ENCODE measurements at regions not wholly inside any gene's neighbourhood (a gene's known extent, or its start where the extent isn't known, plus 50 kb on each side); places are given as distances from the start of the nearest gene placed in this dataset.

- DNase-seq (ENCODE audit: extremely low spot score, insufficient read length, low read depth) (no peak), FAIRE-seq (no peak)
Observed at GRCh38 chr15:31453558-31454318, 127.1 kb downstream of the KLF13 start.

GRCh38 chr15:31455499-31455898 is 128.9 kb downstream of the KLF13 start:
- peak; percentile 29 for FAIRE-seq

DNA sequence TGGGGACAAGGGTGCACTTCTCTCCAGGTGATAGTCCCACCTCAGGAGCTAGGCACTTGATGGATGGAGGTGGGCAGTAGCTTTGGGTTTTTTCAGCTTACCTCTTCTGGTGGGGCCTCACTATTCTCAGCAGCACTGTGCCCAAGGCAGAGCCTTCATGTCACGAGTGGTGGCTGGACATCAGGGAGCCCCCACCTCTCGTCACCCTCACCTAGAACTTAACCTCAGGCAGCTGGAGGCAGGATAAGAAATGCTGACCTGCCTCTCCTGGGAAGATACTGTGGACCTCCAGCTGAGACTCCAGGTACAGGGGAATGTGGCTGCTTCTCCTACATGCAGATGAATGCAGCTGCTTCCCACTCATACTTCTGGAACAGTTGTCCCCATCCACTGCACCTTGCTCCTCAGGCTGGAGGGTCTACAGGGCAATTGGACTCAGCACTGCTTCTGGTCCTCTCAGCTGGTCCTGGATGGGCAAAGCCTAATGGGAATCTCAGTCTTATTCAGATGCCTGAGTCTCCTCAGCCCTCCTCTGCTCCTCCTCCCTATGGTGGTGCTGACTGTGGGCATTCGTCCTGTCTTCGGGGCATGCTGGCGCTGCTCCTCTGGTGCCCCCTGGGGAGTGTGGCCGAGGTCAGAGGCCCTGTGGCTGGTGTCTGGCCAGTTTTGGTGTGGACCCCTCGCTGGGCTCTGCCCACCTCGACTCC is 129.9 kb downstream of the KLF13 start:
- DNase-seq (ENCODE audit: extremely low spot score, insufficient read length, low read depth) (no peak), FAIRE-seq (no peak)

More at GRCh38 chr15:31455499-31455898, 128.9 kb downstream of the KLF13 start:
- no peak for DNase-seq (ENCODE audit: extremely low spot score, insufficient read length, low read depth)

- DNase-seq (ENCODE audit: extremely low spot score, insufficient read length, low read depth) (no peak), FAIRE-seq (no peak)
Observed at GRCh38 chr15:31457161-31457560, 130.5 kb downstream of the KLF13 start.

- FAIRE-seq (no peak), DNase-seq (ENCODE audit: extremely low spot score, insufficient read length, low read depth) (no peak)
Observed at GRCh38 chr15:31457631-31458526, 131.2 kb downstream of the KLF13 start.

- FAIRE-seq, result peak; percentile 98
Observed at GRCh38 chr15:31458596-31459399, 132.2 kb downstream of the KLF13 start.

DNA sequence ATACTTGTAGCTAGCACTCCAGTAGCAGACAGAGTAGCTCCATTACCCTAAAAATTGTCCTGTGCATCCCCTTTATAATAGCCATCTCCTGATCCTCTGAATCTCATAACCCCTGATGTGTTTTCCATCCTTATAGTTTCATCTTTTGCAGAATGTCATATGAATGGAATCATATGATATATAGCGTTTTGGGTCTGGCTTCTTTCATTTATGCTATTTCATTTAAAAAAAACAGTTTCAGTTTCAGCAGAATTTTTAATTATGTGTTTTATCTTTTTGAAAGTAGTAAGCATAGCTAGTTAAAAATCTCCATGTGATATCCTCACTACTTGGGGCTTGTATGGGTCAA is 132.7 kb downstream of the KLF13 start:
- DNase-seq (ENCODE audit: extremely low spot score, insufficient read length, low read depth) (no peak), FAIRE-seq (no peak)

More at GRCh38 chr15:31458596-31459399, 132.2 kb downstream of the KLF13 start:
- DNase-seq (ENCODE audit: extremely low spot score, insufficient read length, low read depth), result no peak

- no peak for FAIRE-seq
- DNase-seq (ENCODE audit: extremely low spot score, insufficient read length, low read depth), result no peak
Observed at GRCh38 chr15:31461375-31461774, 134.7 kb downstream of the KLF13 start.

DNA sequence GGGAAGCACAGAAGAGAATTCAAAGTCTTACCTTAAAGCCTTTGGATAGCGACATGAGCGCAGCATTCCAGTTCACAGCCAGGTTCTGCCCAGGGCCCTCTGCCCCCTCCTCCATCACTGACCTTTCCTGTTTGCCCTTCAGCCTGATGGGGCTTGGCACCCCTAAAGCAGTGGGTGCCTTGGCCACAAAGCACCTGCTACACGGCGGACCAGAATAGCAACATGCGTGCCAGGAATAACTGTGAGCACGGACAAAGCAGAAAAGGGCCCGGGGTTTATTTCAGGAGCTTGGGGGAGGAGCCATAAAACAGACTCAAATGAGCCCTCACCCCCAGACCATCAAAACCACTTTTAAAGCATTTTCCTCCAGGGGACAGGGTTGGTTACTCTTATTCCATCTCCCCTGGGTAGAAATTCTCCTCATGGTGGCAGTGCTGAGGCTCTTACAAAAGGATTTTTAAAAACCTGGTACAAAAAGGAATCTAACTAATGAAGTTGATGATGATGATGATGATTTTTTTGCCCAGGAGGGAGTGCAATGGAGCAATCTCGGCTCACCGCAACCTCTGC is 135.4 kb downstream of the KLF13 start:
- FAIRE-seq (no peak), DNase-seq (ENCODE audit: extremely low spot score, insufficient read length, low read depth) (no peak)

DNA sequence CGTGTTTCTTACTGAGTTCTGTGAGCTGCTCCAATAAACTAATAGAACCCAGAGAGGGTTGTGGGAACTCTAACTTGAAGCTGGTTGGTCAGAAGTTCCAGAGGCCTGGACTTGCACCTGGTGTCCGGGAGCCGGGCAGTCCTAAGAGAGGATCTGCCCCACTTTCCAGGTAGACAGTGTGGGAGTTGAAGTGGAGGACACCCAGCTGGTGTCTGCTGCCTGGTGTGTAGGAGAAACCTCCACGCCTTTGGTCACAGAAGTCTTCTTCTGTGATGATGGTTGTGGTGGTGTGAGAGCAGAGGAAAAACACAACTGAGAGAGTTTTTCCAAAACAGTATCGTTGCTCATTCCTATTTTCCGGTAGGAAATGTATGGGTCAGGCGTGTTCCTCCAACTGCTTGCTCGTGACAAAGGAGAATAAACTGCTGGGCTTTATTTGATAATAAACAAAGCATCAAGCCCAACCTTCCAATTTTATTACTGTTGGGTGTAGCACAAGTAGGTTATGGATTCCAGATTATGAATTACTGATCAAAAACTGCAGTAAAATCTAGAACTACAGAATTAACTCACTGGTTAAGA is 137.0 kb downstream of the KLF13 start:
- FAIRE-seq (no peak), DNase-seq (ENCODE audit: extremely low spot score, insufficient read length, low read depth) (no peak)

DNA sequence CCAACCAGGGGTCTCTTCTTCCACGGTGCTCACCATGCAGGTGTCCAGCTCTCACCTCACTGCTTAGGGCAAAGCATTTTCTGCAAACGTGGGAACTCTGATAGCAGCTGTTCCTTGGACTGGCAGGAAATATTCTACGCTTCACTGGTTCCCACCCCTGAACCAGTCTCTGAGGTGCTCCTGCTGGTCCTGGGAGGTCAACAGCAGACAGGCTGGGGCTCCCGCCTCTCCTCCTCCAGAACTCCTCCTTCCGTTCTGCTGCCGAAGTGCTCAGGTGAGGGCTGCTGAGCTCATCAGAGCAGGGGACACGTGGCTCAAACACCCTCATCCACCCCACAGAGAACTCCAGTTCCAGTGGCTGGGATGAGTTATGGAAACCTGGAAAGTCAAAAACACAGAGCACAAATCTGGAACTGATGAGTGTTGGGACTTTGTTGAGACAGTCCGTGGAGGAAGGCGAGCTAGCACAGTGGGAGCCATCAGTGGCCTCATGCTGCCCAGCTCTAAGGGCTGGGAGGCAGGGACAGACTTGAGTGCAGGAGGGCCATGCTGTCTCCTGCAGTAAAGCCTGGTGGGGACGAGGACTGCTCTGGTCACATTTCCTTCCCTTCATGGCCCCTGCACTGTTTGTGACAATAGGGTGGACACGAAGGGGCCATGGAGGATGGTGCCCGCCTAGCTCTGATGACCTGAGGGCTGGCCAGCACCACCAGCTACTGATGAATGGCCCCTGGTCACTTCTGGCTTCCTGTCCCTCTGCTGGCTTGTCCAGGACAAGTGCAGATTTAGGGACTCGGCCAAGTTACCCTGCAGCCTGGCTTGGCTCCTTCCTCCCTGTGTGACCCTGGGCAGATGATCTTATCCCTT is 137.8 kb downstream of the KLF13 start:
- FAIRE-seq, result peak; percentile 33
- DNase-seq (ENCODE audit: extremely low spot score, insufficient read length, low read depth), result no peak

GRCh38 chr15:31465083-31465955 is 138.7 kb downstream of the KLF13 start:
- DNase-seq (ENCODE audit: extremely low spot score, insufficient read length, low read depth), result no peak

DNA sequence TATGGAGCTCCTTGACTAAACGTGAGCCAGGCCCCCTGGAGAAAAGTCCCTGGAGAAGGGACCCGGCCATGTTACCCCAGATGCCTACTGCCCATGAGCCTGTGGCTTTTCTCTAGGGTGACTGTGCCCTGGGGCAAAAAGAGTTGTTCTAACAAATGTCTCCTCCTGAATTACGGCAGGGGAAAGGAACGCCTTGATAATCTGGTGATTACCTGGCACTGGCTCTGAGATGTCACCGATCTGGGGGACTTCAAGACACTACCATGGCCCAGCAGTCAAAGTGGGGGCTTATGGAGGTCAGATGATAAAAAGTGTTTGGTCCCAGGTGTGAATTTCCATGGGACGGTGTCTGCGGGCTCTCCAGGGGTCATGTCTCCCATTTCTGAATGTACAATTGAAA is 140.7 kb downstream of the KLF13 start:
- FAIRE-seq (no peak), DNase-seq (ENCODE audit: extremely low spot score, insufficient read length, low read depth) (no peak)

More at GRCh38 chr15:31465083-31465955, 138.7 kb downstream of the KLF13 start:
- no peak for FAIRE-seq

GRCh38 chr15:31468911-31469785 is 142.5 kb downstream of the KLF13 start:
- FAIRE-seq, result no peak
- no peak for DNase-seq (ENCODE audit: extremely low spot score, insufficient read length, low read depth)

DNA sequence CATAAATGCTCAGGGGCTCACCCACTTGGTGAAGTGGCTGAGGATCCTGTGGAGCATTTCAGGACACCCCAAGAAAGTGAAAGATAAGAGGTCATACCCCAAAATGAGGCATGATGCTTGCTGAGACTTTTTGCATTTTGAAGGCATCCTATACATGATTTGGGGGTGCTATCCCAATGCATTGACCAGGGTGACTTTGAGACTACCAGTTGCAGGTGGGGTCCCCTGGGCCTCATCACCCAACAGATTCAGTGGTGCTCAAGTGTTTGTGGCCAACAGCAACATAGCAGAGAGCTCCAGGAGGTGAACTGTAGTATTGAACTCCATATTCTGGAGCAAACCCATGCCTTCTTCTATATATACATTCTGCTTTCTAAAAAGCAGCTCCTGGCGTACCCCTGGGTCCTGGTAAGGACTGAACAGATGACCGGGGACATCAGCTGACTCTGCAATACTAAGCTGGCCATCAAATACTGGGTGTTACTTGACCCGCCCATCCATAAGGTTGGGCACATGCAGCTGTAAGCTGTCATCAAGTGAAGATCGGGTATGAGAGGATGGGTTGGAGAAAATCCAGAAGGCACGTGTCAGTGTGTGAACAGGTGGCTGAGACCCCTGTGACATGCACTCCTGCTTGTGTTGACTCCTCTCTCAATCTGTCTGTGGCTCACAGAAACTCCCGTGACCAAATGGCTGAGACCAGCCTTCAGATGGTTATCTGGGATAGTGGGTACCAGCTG is 143.3 kb downstream of the KLF13 start:
- DNase-seq (ENCODE audit: extremely low spot score, insufficient read length, low read depth) (no peak), FAIRE-seq (no peak)

DNA sequence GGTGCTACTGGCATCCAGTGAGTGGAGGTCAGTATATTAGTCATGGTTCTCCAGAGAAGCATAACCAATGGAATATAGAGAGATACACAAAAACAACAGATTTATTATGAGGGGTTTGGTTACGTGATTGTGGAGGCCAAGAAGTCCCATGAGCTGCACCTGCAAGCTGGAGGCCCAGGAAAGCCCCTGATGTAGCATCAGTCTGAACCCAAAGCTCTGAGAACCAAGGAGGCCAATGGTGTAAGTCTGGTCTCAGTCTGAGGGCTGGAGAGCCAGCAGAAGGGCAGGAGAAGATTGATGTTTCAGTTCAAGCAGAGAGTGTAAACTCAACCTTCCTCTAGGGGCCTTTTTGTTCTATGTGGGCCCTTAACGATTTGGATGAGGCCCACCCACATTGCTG is 144.1 kb downstream of the KLF13 start:
- DNase-seq (ENCODE audit: extremely low spot score, insufficient read length, low read depth), result no peak
- FAIRE-seq, result no peak
